Forelimb muscle (tissue), 1 donor: ENCODE measurements at regions not wholly inside any gene's neighbourhood (a gene's known extent, or its start where the extent isn't known, plus 50 kb on each side); places are given as distances from the start of the nearest gene placed in this dataset.

Experiments
- DNase-seq: peaks from one replicate; pipeline ENCODE4 v3.0.0-alpha.2; 2013; ENCODE audit warnings: low read depth

DNA sequence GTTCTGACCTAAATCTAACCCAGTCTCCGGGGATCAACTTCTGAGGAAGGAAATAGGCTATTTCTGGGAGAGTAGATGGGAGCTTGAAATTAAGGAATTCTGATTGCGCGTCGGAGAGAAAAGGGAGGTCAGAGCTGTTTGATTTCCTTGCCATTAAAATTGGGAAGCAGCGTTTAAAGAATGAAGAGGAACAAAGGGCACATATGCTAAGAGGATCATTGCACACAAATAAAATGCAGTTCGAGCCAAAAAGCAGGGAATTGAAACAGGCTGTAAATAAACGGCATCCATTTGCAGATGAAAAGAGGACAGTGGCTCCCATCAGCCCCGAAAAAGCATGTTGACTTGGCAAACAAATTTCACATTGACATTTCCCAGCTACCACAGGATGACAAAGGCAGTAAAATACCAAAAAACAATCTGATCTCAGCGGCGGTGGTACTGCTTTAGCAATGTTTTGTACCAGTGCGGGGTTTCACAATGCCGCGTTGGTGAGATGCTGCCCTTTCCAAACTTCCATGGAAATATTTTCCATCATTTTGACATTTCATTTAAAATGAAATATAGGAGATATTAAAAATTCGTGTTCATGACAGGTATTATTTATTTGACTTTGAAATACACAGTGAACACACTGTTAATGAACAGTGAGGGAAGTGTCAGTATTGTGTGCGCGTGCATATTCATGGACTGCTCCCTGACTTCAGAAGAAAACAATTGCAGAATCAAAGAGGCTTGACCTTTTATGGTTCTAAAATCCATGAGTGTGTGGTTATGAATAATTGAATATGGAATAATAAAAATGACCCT is 108.8 kb downstream of the SQOR start:
- DNase-seq: no peak

- DNase-seq: no peak
Measured at GRCh38 chr15:45744236-45744589, 109.4 kb downstream of the SQOR start.

DNA sequence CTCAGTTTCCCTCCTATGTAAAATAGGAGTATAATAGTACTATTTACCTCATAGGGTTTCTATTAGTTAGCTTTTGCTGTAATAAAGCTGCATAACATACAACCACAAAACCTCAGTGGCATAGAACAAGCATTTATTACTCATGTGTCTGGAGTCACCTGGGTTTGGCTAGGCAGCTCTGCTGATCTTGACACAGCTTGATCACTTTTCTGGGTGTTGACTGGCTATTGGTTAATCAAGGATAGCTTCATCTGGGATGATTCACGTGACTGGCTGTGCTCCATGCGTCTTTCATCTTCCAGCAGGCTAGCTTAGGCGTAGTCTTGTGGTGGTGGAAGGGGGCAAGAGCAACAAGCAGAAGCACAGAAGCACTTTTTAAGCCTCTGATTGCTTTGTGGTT is 112.6 kb downstream of the SQOR start:
- DNase-seq: no peak

- no peak for DNase-seq
Measured at GRCh38 chr15:45751629-45752028, 116.8 kb downstream of the SQOR start.

- no peak for DNase-seq
Measured at GRCh38 chr15:45759936-45760335, 125.1 kb downstream of the SQOR start.

GRCh38 chr15:45762726-45763125 is 127.9 kb downstream of the SQOR start:
- no peak for DNase-seq

GRCh38 chr15:45763170-45763869 is 128.5 kb downstream of the SQOR start:
- no peak for DNase-seq

DNA sequence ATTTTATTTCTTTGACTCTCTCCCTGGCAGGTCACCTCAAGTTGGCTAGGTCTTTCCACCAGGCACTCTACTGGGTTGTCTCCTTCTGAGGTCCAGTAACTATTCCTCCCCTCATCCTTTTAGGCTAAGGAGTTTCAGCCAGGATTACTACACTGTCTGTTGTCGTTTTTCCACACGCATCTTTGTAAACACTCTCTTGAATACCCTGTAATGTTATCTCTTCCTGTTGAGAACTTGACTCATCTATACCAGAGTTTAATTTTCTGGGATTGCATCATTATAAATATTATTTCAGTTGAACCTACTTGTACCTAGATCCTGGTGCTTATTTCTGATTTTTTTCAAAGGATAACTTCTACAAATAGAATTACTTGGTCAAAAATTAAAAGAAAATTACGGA is 138.3 kb downstream of the SQOR start:
- DNase-seq: no peak

GRCh38 chr15:45776772-45777171 is 141.9 kb downstream of the SQOR start:
- DNase-seq: no peak

DNA sequence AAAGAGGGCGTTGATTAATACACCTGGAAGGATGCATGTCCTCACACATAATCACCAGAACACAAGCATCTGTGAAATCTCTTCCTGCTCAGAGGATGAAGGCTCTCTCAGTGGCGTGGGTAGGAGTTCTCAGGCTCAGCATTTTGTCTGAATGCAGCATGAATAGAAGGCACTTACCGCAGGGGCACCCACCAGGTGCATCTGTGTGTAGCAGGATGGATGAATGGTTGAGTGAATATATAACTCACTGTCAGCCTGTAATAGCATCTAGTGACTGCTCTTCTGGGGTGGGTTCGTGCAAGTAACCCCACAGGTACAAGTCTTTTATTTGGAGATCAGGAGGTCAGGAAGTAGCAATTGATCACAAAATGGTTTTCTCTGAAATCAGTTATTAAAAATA is 143.0 kb downstream of the SQOR start:
- no peak for DNase-seq

DNA sequence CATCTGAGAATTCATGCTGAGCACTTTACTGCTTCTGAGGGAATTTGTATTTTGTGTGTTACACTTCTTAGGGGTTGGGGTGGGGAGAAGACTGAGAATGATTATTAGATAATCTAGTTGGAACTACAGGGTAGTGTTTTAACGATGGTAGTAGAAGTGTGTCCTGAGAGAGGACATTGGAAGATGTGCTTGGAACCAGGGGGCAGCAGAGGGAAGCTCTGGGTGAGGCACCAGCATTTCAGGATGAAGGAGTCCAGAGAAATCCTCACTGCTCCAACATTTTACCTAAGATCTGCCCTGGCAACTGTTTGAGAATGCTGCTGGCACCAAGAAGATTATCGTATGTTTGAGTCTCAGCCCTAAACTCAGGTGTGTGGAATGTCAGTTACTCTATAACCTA is 145.5 kb downstream of the SQOR start:
- DNase-seq: no peak

- DNase-seq: no peak
Measured at GRCh38 chr15:45784656-45785055, 149.8 kb downstream of the SQOR start.

DNA sequence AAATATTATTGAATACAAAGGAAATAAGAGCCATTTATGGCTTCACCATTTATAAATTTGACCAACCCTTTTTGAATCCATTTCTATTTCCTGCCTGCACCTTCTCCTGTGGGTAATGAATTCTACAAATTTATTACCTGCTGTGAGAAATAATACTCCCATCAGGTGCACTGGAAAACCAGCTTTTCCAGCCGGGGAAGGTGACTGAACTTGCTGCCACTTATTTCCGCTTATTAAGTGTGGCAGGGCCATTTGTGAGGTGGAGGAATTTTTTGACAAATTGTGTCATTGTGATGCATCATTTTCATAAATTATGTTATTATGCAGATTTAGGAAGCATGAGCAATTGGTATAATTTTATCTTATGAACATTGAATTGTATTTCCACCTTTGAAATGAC is 151.1 kb downstream of the SQOR start:
- DNase-seq: no peak

GRCh38 chr15:45790325-45790943 is 155.6 kb downstream of the SQOR start:
- DNase-seq: no peak

DNA sequence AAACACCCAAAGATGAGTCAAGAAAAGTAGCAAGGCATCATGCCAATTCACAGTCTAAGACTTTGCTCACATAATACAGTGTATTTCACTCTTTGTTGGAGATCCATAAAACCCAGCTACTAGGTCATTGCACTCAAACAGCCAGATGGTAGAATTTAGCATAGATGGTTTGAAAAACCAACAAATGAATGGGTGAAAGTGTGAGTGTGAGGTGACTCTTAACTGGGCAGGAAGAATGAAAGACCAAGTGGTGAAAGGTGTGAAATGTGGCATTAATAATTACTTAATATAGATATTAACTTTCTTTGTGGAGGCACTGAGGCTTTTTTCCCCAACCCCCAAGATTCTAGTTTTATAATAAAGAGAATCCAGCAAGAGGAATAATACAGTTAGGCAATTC is 159.5 kb downstream of the SQOR start:
- no peak for DNase-seq

GRCh38 chr15:45794712-45795439 is 160.0 kb downstream of the SQOR start:
- DNase-seq: peak; percentile 25

DNA sequence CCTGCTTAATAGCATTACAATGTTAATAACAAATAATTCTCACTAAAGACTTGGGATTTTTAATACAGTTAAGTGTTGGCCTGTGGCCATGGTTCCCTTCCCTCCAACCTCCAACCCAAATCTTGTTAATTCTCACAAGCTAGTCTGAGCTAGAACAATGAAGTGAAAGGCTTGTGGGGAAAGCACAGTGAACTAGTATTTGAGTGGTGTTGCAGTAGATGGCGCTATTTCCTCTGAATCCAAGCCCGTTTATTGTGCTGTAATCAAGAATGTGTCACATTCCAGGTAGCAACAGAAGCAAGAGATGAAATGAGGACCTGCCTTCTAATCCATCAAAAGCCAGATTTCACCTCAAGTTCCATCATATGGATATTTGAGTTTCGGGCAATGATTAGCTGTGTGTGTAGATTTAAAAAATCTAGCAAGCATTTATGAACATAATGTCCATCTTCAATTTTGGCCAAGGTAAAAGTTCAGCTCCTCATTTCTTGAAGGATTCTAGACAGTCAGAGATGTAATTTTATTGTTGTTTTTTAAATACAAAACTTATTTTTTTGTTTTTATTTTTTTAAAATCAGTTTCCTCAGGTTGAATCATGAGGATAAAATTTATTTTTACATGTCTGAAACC is 160.7 kb downstream of the SQOR start:
- DNase-seq: peak; percentile 52

GRCh38 chr15:45796433-45796832 is 161.6 kb downstream of the SQOR start:
- no peak for DNase-seq

- no peak for DNase-seq
Measured at GRCh38 chr15:45799508-45799907, 164.7 kb downstream of the SQOR start.

GRCh38 chr15:45801543-45801942 is 166.7 kb downstream of the SQOR start:
- no peak for DNase-seq

- DNase-seq: no peak
Measured at GRCh38 chr15:45802140-45802539, 167.3 kb downstream of the SQOR start.

- DNase-seq: no peak
Measured at GRCh38 chr15:45804028-45804427, 169.2 kb downstream of the SQOR start.
